HEK293 (cell line): ENCODE measurements at regions not wholly inside any gene's neighbourhood (a gene's known extent, or its start where the extent isn't known, plus 50 kb on each side); places are given as distances from the start of the nearest gene placed in this dataset.

Experiments
- CTCF ChIP-seq: fragments of 450-650 bp; formaldehyde crosslinking; IDR thresholded peaks from 2 replicates; pipeline ENCODE4 v1.5.1; 2016; ENCODE audit warnings: missing biosample characterization, missing genetic modification characterization
- EGR2 ChIP-seq: fragments of 450-650 bp; formaldehyde crosslinking; IDR thresholded peaks from 2 replicates; pipeline ENCODE4 v1.5.1; 2016; ENCODE audit warnings: low read depth, missing biosample characterization, missing genetic modification characterization
- PRDM1 ChIP-seq: fragments of 450-650 bp; formaldehyde crosslinking; IDR thresholded peaks from 2 replicates; pipeline ENCODE4; 2016; ENCODE audit warnings: missing biosample characterization, missing genetic modification characterization
- REST ChIP-seq: fragments of 450-650 bp; formaldehyde crosslinking; IDR thresholded peaks from 2 replicates; pipeline ENCODE4 v1.5.1; 2016; ENCODE audit warnings: missing biosample characterization, missing genetic modification characterization
- TRIM28 ChIP-seq: IDR thresholded peaks from 2 replicates; pipeline ENCODE4 v1.6.1; 2011; ENCODE audit warnings: low read length, control low read depth, borderline replicate concordance
- YY1 ChIP-seq: fragments of 450-650 bp; formaldehyde crosslinking; IDR thresholded peaks from 2 replicates; pipeline ENCODE4 v1.5.1; 2018; ENCODE audit warnings: missing biosample characterization, missing genetic modification characterization
- ZBTB49 ChIP-seq: fragments of 450-650 bp; formaldehyde crosslinking; IDR thresholded peaks from 2 replicates; pipeline ENCODE4 v1.5.1; 2016; ENCODE audit warnings: missing biosample characterization, missing genetic modification characterization, low read depth
- ZBTB7A ChIP-seq: fragments of 450-650 bp; formaldehyde crosslinking; IDR thresholded peaks from 2 replicates; pipeline ENCODE4 v1.5.1; 2016; ENCODE audit warnings: low read depth, missing biosample characterization, missing genetic modification characterization
- ZNF138 ChIP-seq: fragments of 450-650 bp; formaldehyde crosslinking; IDR thresholded peaks from 2 replicates; pipeline ENCODE4 v1.5.1; 2016; ENCODE audit warnings: missing biosample characterization, missing genetic modification characterization, borderline replicate concordance
- ZNF404 ChIP-seq: fragments of 450-650 bp; formaldehyde crosslinking; IDR thresholded peaks from 2 replicates; pipeline ENCODE4 v1.5.1; 2017; ENCODE audit warnings: missing biosample characterization, missing genetic modification characterization
- ZNF600 ChIP-seq: fragments of 450-650 bp; formaldehyde crosslinking; IDR thresholded peaks from 2 replicates; pipeline ENCODE4 v1.5.1; 2016; ENCODE audit warnings: missing biosample characterization, missing genetic modification characterization
- ZNF626 ChIP-seq: fragments of 450-650 bp; sonication (Bioruptor Pico); formaldehyde crosslinking; IDR thresholded peaks from 2 replicates; pipeline ENCODE4 v1.5.1; 2018; ENCODE audit warnings: missing biosample characterization, missing genetic modification characterization, inconsistent platforms

- TF ChIP-seq ZNF404 (tag by site-specific recombination) = no peak
- no peak for TF ChIP-seq TRIM28
- TF ChIP-seq PRDM1 (tag by site-specific recombination) = no peak
- no peak for TF ChIP-seq ZBTB49 (tag by site-specific recombination)
- TF ChIP-seq REST = no peak
- no peak for TF ChIP-seq CTCF (tag by site-specific recombination)
- no peak for TF ChIP-seq YY1 (tag by site-specific recombination)
- no peak for TF ChIP-seq ZBTB7A (tag by site-specific recombination)
- no peak for TF ChIP-seq EGR2 (tag by site-specific recombination)
- TF ChIP-seq ZNF138 (tag by site-specific recombination) = no peak
- no peak for TF ChIP-seq ZNF600 (tag by site-specific recombination)
- TF ChIP-seq ZNF626 = no peak
These were observed 613.8 kb downstream of the DIPK2A start for GRCh38 chr3:144585408-144585807.
